Esophagus muscularis mucosa (tissue), 4 donors: ENCODE measurements at regions not wholly inside any gene's neighbourhood (a gene's known extent, or its start where the extent isn't known, plus 50 kb on each side); places are given as distances from the start of the nearest gene placed in this dataset.

Experiments
- DNase-seq: peaks from one replicate; pipeline ENCODE4 v3.0.0-alpha.2; 2017; ENCODE audit errors: extremely low spot score
- H3K27ac ChIP-seq, 4 donors: fragments of 200-600 bp; sonication (generic); replicated peaks in 1 of 4; 1 replicate in 3 of 4; 2 replicates in 1 of 4; pipeline ENCODE4 v1.5.1; 2016 to 2019; ENCODE audit warnings: mild to moderate bottlenecking in 1 of 4
- H3K27me3 ChIP-seq, 4 donors: fragments of 200-600 bp; sonication (generic); one replicate each; pipeline versions ENCODE4 v1.5.1 to v1.6.0; 2016 to 2019
- H3K36me3 ChIP-seq, 4 donors: fragments of 200-600 bp; sonication (generic); one replicate each; pipeline ENCODE4 v1.5.1; 2016 to 2019
- H3K4me1 ChIP-seq, 4 donors: fragments of 200-600 bp; sonication (generic); one replicate each; pipeline ENCODE4 v1.5.1; 2016 to 2019
- H3K4me3 ChIP-seq, 4 donors: fragments of 200-600 bp; sonication (generic); 1 replicate in 2 of 4; 2 replicates in 2 of 4; pipeline ENCODE4 v1.5.1; 2016 to 2019; ENCODE audit warnings: mild to moderate bottlenecking in 4 of 4, moderate library complexity in 1 of 4
- H3K9me3 ChIP-seq, 4 donors: fragments of 200-600 bp; sonication (generic); 1 replicate in 3 of 4; 2 replicates in 1 of 4; pipeline ENCODE4 v1.5.1; 2016 to 2019
- CTCF ChIP-seq, 3 experiments: fragments of 200-600 bp in 2 of 3; fragments of 450-650 bp in 1 of 3; sonication (generic) in 2 of 3; IDR thresholded peaks; one replicate each; pipeline ENCODE4 v1.5.1; 2017 to 2019; ENCODE audit warnings: antibody characterized with exemption in 3 of 3, mild to moderate bottlenecking in 2 of 3, moderate library complexity in 1 of 3
- EP300 ChIP-seq: sonication (generic); formaldehyde crosslinking; IDR thresholded peaks from one replicate; pipeline ENCODE4 v1.6.1; 2017; ENCODE audit warnings: antibody characterized with exemption
- POLR2A ChIP-seq: fragments of 450-650 bp; IDR thresholded peaks from one replicate; pipeline ENCODE4 v1.6.1; 2017; ENCODE audit warnings: antibody characterized with exemption, moderate library complexity, mild to moderate bottlenecking, low read depth
- POLR2AphosphoS5 ChIP-seq, 2 donors: sonication (generic); formaldehyde crosslinking; IDR thresholded peaks; one replicate each; pipeline ENCODE4 v1.6.1; 2017; ENCODE audit warnings: antibody characterized with exemption in 2 of 2
- WGBS: methylation state at CpG from one replicate; pipeline ENCODE4 v1.1.5; 2018; 5-methylcytosine and 5-hydroxymethylcytosine counted together
- intact Hi-C: fragments of 100-400 bp; cut with DNase I; formaldehyde crosslinking; loops from one replicate; pipeline ENCODE4 v1.15.1; 2023

GRCh38 chr9:91103931-91104330, 257.8 kb downstream of the AUH start:
- no peaks in the 10 kb centered on the region for H3K9me3 ChIP-seq
- peaks cover 25 to 36% (median 32%) of the 10 kb centered on the region in 4 donors for H3K4me1 ChIP-seq
- no peak overlapping the region for H3K27ac ChIP-seq
- no peaks in the 10 kb centered on the region for H3K27me3 ChIP-seq
- TF ChIP-seq CTCF (IDR thresholded peaks at IDR 0.05) (no peak), POLR2A (no peak), POLR2AphosphoS5 (IDR thresholded peaks at IDR 0.05) (no peak), EP300 (no peak)
- H3K36me3 ChIP-seq, result no peaks in the 10 kb centered on the region
- WGBS, result 69% methylated on average over 1 of the region's 1 CpG
- intact Hi-C loops, result no loop called here
- no peak for DNase-seq
- no peak overlapping the region for H3K4me3 ChIP-seq

GRCh38 chr9:91106415-91107081, 255.2 kb downstream of the AUH start:
- Histone ChIP-seq H3K27me3 (no peaks in the 10 kb centered on the region), H3K36me3 (no peaks in the 10 kb centered on the region), H3K4me1 (peaks cover under 1 to 10% (median 6%) of the 10 kb centered on the region in 4 donors), H3K4me3 (no peak overlapping the region), H3K27ac (no peak overlapping the region), H3K9me3 (peaks cover 0 to 18% (median 10%) of the 10 kb centered on the region in 4 donors)
- DNase-seq, result no peak
- WGBS, result 92% methylated on average over 9 of the region's 9 CpGs
- no peak for TF ChIP-seq EP300
- TF ChIP-seq POLR2AphosphoS5 (IDR thresholded peaks at IDR 0.05), result no peak
- no peak for TF ChIP-seq CTCF (IDR thresholded peaks at IDR 0.05)
- TF ChIP-seq POLR2A, result no peak
- intact Hi-C loops, result no loop called here

GRCh38 chr9:91111226-91111625, 250.5 kb downstream of the AUH start:
- Histone ChIP-seq H3K4me3 (no peak overlapping the region), H3K4me1 (peaks cover 0 to 6% (median 2%) of the 10 kb centered on the region in 4 donors), H3K27me3 (no peaks in the 10 kb centered on the region), H3K36me3 (no peaks in the 10 kb centered on the region), H3K27ac (no peak overlapping the region), H3K9me3 (peaks cover 0 to 18% (median 10%) of the 10 kb centered on the region in 4 donors)
- intact Hi-C loops, result loop anchor here (5.0 kb wide), 1 partner anchor 76 kb away; no protein-coding TSS in a partner anchor
- DNase-seq, result no peak
- TF ChIP-seq CTCF (IDR thresholded peaks at IDR 0.05), result no peak

GRCh38 chr9:91111876-91112275, 249.8 kb downstream of the AUH start:
- Histone ChIP-seq H3K27me3 (no peaks in the 10 kb centered on the region), H3K4me3 (no peak overlapping the region), H3K36me3 (no peaks in the 10 kb centered on the region), H3K4me1 (peaks cover 0 to 9% (median 4%) of the 10 kb centered on the region in 4 donors), H3K27ac (no peak overlapping the region), H3K9me3 (peaks cover 0 to 18% (median 10%) of the 10 kb centered on the region in 4 donors)
- intact Hi-C loops, result loop anchor here (5.0 kb wide), 1 partner anchor 75 kb away; no protein-coding TSS in a partner anchor
- DNase-seq, result no peak
- WGBS, result 94% methylated on average over 6 of the region's 6 CpGs
- no peak for TF ChIP-seq CTCF (IDR thresholded peaks at IDR 0.05)
- TF ChIP-seq EP300, result no peak
- no peak for TF ChIP-seq POLR2A
- TF ChIP-seq POLR2AphosphoS5 (IDR thresholded peaks at IDR 0.05), result no peak

GRCh38 chr9:91113016-91113415, 248.7 kb downstream of the AUH start:
- no peak for DNase-seq
- peaks cover 0 to 18% (median 10%) of the 10 kb centered on the region in 4 donors for H3K9me3 ChIP-seq
- H3K4me1 ChIP-seq, result peaks cover 7 to 17% (median 11%) of the 10 kb centered on the region in 4 donors
- no peak overlapping the region for H3K4me3 ChIP-seq
- H3K27ac ChIP-seq, result no peak overlapping the region
- H3K27me3 ChIP-seq, result no peaks in the 10 kb centered on the region
- intact Hi-C loops, result loop anchor here (5.0 kb wide), 1 partner anchor 74 kb away; no protein-coding TSS in a partner anchor
- WGBS, result 93% methylated on average over 2 of the region's 2 CpGs
- TF ChIP-seq CTCF (IDR thresholded peaks at IDR 0.05) (no peak), EP300 (no peak), POLR2AphosphoS5 (IDR thresholded peaks at IDR 0.05) (no peak), POLR2A (no peak)
- no peaks in the 10 kb centered on the region for H3K36me3 ChIP-seq
